Stimulated activated memory B cell treated with anti-CD40 and anti-IgM and Interleukin-4, amounts not matched to agents 10 μg/mL and 1 μg/mL and 100 μg/mL, for 72 hours (primary cell): ENCODE measurements at regions not wholly inside any gene's neighbourhood (a gene's known extent, or its start where the extent isn't known, plus 50 kb on each side); places are given as distances from the start of the nearest gene placed in this dataset.
"Not testable (repeated sequence)": the region's sequence is repeated elsewhere in the genome, so short reads cannot be mapped to it uniquely, and the experiment has no call there.

Experiments
- ATAC-seq: fragments of 150-1000 bp; cut with Tn5 transposase; 2 replicates; pipeline ENCODE4 v1.10.0; 2021
- H3K27ac Mint-ChIP-seq: one replicate; pipeline ENCODE4 v1.8.0; 2022; ENCODE audit warnings: mild to moderate bottlenecking, mixed read lengths
- H3K27me3 Mint-ChIP-seq: one replicate; pipeline ENCODE4 v1.8.0; 2022; ENCODE audit warnings: mixed read lengths
- H3K36me3 Mint-ChIP-seq: one replicate; pipeline ENCODE4 v1.8.0; 2022; ENCODE audit warnings: mixed read lengths
- H3K4me1 Mint-ChIP-seq: one replicate; pipeline ENCODE4 v1.8.0; 2022; ENCODE audit warnings: mixed read lengths
- H3K4me3 Mint-ChIP-seq: one replicate; pipeline ENCODE4 v1.8.0; 2022; ENCODE audit warnings: mild to moderate bottlenecking, moderate library complexity, mixed read lengths
- H3K9me3 Mint-ChIP-seq: one replicate; pipeline ENCODE4 v1.8.0; 2022; ENCODE audit warnings: mixed read lengths

DNA sequence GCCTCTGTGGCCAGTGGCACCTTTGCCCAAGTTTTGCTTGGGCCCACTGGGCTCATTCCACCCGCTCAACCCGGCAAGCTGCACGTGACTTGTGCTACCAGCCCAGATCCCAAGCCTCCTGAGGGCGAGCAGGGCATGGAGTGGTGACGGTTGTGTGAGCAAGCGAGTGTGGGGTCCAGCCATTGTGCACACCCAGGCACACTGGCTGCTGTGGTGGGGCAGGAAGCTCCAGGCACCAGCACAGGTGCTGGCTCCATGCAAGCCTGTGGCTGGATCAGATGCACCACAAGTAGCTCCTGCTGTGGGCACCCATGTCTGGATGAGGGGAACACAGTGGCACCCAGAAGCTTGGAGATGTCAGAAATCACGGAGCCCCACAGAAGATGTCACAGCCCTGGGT lies 557.0 kb upstream of the GNPDA2 start:
- Mint-ChIP-seq H3K4me1 (no peaks in the 10 kb centered on the region), H3K27ac (no peak overlapping the region), H3K27me3 (no peaks in the 10 kb centered on the region), H3K9me3 (peaks cover 7% of the 10 kb centered on the region), H3K4me3 (no peak overlapping the region), H3K36me3 (no peaks in the 10 kb centered on the region)
- no peak for ATAC-seq

DNA sequence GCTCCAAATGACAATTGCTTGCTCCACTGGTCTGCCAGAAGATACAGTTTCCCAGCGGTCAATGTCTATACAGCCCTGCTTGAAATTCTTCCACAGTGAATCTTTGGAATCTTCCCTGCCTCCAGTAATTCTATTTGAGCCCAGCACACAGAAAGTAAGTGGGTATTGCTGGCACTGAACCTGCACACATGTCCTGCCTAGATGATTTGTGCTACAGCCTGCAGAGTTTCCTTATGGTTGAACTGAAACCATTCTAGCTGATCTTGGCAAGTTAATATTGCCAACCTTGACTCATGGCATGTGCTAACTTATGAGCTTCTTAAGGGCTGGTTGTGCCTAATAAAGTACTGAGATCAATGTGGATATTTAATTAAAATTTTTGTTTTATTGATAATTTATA lies 553.8 kb upstream of the GNPDA2 start:
- H3K27me3 Mint-ChIP-seq, result no peaks in the 10 kb centered on the region
- H3K9me3 Mint-ChIP-seq, result no peaks in the 10 kb centered on the region
- H3K36me3 Mint-ChIP-seq, result no peaks in the 10 kb centered on the region
- no peaks in the 10 kb centered on the region for H3K4me1 Mint-ChIP-seq
- no peak overlapping the region for H3K27ac Mint-ChIP-seq
- no peak overlapping the region for H3K4me3 Mint-ChIP-seq
- no peak for ATAC-seq

GRCh38 chr4:45275862-45276261 lies 549.5 kb upstream of the GNPDA2 start:
- Mint-ChIP-seq H3K4me1 (no peaks in the 10 kb centered on the region), H3K27ac (no peak overlapping the region), H3K27me3 (no peaks in the 10 kb centered on the region), H3K9me3 (peaks cover 9% of the 10 kb centered on the region), H3K4me3 (no peak overlapping the region), H3K36me3 (no peaks in the 10 kb centered on the region)
- ATAC-seq, result no peak

DNA sequence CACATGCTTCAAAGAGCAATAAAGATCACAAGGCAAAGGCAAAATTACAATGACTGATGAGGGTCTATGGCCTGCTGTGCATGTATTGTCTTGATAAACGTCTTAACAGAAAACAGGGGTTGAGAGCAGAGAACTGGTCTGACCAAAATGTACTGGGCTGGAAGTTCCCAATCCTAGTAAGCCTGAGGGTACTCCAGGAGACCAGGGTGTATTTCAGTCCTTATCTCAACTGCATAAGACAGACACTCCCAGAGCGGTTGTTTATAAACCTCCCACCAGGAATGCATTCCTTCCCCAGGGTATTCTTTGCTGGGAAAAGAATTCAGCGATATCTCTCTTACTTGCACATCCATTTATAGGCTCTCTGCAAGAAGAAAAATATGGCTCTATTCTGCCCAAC lies 521.8 kb upstream of the GNPDA2 start:
- not testable (repeated sequence) for H3K27me3 Mint-ChIP-seq, H3K9me3 Mint-ChIP-seq, H3K4me1 Mint-ChIP-seq, H3K27ac Mint-ChIP-seq, H3K36me3 Mint-ChIP-seq, H3K4me3 Mint-ChIP-seq, ATAC-seq

DNA sequence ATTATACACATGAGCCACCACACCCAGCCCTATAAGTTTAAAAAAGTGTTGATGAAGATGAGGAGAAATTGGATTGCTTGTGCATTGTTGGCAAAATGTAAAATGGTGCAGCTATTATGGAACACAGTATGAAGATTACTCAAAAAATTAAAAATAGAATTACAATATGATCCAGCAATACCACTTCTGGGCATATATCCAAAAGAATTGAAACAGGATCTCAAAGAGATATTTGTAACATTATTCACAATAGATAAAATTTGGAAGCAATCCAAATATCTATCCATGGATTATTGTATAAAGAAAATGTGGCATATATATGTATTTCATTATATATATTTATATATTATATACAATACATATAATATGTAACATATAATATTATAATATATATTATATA lies 515.6 kb upstream of the GNPDA2 start:
- ATAC-seq, result no peak
- no peak overlapping the region for H3K4me3 Mint-ChIP-seq
- H3K9me3 Mint-ChIP-seq, result no peaks in the 10 kb centered on the region
- no peaks in the 10 kb centered on the region for H3K27me3 Mint-ChIP-seq
- no peak overlapping the region for H3K27ac Mint-ChIP-seq
- no peaks in the 10 kb centered on the region for H3K4me1 Mint-ChIP-seq
- H3K36me3 Mint-ChIP-seq, result no peaks in the 10 kb centered on the region

DNA sequence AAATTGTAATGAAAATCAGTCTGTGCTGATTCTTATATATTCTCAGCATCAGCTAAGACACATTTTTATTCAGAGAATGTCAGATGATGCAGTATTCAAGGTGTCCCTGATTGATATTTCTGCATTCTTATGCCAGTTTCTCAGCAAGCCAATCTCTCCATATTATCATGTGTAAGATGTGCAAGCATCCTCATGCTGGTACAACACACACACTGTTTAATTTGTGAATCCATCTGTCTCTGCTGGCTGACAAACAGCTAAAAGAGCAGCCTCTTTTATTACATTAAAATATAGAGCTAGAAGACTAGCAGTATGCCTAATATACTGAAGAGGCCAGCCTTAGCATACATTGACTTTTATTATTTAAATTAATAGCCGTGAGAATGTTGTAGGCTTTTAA lies 502.9 kb upstream of the GNPDA2 start:
- Mint-ChIP-seq H3K9me3 (peaks cover 8% of the 10 kb centered on the region), H3K36me3 (no peaks in the 10 kb centered on the region), H3K4me1 (no peaks in the 10 kb centered on the region), H3K27me3 (no peaks in the 10 kb centered on the region), H3K4me3 (no peak overlapping the region), H3K27ac (no peak overlapping the region)
- no peak for ATAC-seq

DNA sequence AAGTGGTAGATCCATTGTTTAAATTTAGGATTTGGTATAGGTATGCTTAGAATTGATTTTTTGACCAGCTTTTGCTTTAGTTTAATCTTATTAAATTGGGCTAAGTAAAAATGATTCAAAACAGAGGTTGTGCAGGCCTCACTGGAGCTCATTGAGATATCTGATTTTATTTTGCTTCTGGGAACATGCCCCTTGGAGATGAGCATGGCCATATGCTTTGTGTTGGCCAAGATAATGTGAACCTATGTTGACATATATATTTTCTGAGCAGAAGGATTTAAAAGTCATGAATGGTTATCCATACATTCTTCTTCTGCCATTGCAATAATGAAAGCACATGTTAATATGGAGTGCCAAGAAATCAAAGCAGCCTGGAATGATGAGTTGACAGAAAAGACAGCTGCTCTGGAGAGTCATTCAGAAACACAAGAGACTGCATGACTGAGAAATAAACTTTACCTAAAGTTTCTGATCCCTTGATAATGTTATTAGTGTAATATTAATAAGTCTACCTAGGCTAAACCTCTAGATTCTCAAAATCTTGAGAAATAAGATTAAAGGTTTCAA lies 489.7 kb upstream of the GNPDA2 start:
- Mint-ChIP-seq H3K9me3 (peaks cover 3% of the 10 kb centered on the region), H3K27me3 (no peaks in the 10 kb centered on the region), H3K27ac (no peak overlapping the region), H3K36me3 (no peaks in the 10 kb centered on the region), H3K4me3 (no peak overlapping the region), H3K4me1 (no peaks in the 10 kb centered on the region)
- ATAC-seq, result no peak

- H3K4me3 Mint-ChIP-seq, ATAC-seq, H3K4me1 Mint-ChIP-seq, H3K27ac Mint-ChIP-seq, H3K27me3 Mint-ChIP-seq, H3K36me3 Mint-ChIP-seq: not testable (repeated sequence)
- H3K9me3 Mint-ChIP-seq, result peaks cover 12% of the 10 kb centered on the region
Measured at GRCh38 chr4:45208476-45208875, 482.1 kb upstream of the GNPDA2 start.

- ATAC-seq, H3K9me3 Mint-ChIP-seq, H3K4me1 Mint-ChIP-seq, H3K4me3 Mint-ChIP-seq, H3K27me3 Mint-ChIP-seq, H3K36me3 Mint-ChIP-seq, H3K27ac Mint-ChIP-seq: not testable (repeated sequence)
Measured at GRCh38 chr4:45207864-45208331, 481.5 kb upstream of the GNPDA2 start.

GRCh38 chr4:45207241-45207863 lies 481.0 kb upstream of the GNPDA2 start:
- not testable (repeated sequence) for H3K9me3 Mint-ChIP-seq, H3K4me1 Mint-ChIP-seq, ATAC-seq, H3K27me3 Mint-ChIP-seq, H3K27ac Mint-ChIP-seq, H3K4me3 Mint-ChIP-seq, H3K36me3 Mint-ChIP-seq

DNA sequence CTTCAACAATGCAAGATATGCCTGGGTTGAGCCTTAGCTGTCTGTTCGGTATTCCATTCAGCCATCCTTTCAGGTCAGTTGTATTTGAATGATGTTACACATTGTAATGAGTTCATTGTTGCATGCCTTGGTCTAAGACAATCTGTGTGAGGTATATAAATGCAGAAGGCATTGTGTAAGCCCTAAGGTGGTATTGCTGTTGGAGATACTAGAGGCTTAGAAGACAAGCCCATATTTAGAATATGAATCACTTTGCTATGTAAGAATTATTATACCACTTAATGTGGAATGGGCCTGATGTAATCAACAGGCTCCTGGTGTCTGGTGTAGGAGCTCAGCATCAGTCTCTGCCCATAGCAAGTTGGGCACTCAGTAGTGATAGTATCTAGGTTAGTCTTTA lies 473.4 kb upstream of the GNPDA2 start:
- Mint-ChIP-seq H3K9me3 (peaks cover 6% of the 10 kb centered on the region), H3K4me3 (no peak overlapping the region), H3K4me1 (no peaks in the 10 kb centered on the region), H3K27ac (no peak overlapping the region), H3K27me3 (no peaks in the 10 kb centered on the region), H3K36me3 (no peaks in the 10 kb centered on the region)
- ATAC-seq, result no peak

GRCh38 chr4:45188501-45188900 lies 462.1 kb upstream of the GNPDA2 start:
- Mint-ChIP-seq H3K4me3 (no peak overlapping the region), H3K27me3 (no peaks in the 10 kb centered on the region), H3K36me3 (no peaks in the 10 kb centered on the region), H3K9me3 (peaks cover 5% of the 10 kb centered on the region), H3K4me1 (no peaks in the 10 kb centered on the region), H3K27ac (no peak overlapping the region)
- ATAC-seq, result no peak

GRCh38 chr4:45186249-45186648 lies 459.9 kb upstream of the GNPDA2 start:
- no peaks in the 10 kb centered on the region for H3K36me3 Mint-ChIP-seq
- ATAC-seq, result no peak
- no peak overlapping the region for H3K4me3 Mint-ChIP-seq
- no peaks in the 10 kb centered on the region for H3K4me1 Mint-ChIP-seq
- no peak overlapping the region for H3K27ac Mint-ChIP-seq
- peaks cover 3% of the 10 kb centered on the region for H3K9me3 Mint-ChIP-seq
- no peaks in the 10 kb centered on the region for H3K27me3 Mint-ChIP-seq

DNA sequence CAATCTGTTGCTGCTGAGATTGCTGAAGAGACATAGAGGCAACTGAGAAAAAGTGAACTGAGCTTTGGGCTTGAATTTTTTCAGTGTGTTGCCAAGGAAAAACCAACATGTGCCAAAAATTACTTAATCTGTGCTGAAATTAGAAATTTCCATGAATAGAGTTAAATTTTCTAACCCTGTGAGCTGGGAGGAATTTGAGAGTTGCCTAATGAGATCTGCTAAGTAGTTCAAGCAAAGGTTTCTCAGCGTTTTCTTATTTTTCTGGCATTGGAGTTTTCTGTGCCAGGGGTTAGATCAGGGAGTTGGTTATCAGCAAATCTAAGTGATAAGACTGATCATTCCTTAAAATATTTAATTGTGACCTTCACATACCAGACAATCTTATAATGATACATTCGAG lies 457.5 kb upstream of the GNPDA2 start:
- Mint-ChIP-seq H3K4me3 (no peak overlapping the region), H3K36me3 (no peaks in the 10 kb centered on the region), H3K27ac (no peak overlapping the region), H3K27me3 (no peaks in the 10 kb centered on the region), H3K9me3 (peaks cover 3% of the 10 kb centered on the region), H3K4me1 (no peaks in the 10 kb centered on the region)
- no peak for ATAC-seq

GRCh38 chr4:45172636-45173035 lies 446.3 kb upstream of the GNPDA2 start:
- Mint-ChIP-seq H3K36me3 (no peaks in the 10 kb centered on the region), H3K9me3 (no peaks in the 10 kb centered on the region), H3K27me3 (no peaks in the 10 kb centered on the region), H3K27ac (no peak overlapping the region), H3K4me3 (no peak overlapping the region), H3K4me1 (no peaks in the 10 kb centered on the region)
- no peak for ATAC-seq

DNA sequence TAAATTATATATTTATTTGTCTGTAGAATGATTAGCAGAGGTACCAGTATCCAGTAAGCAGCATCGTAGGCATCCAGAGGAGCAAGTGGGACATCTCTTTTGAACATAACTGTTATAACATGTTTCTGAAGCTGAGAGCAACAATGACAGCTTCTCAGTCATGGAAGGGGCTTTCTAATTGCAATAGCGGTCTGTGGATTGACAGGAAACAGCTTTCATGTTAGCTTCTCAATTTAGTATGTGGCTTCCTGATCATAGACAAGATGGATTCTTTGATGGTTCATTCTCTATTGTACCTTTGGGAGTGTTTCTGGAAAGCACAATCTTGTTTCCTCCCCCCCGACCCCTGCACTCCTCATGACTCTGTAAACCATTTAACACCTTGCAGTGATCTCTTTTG lies 434.6 kb upstream of the GNPDA2 start:
- no peaks in the 10 kb centered on the region for H3K36me3 Mint-ChIP-seq

More for the DNA sequence above, 434.6 kb upstream of the GNPDA2 start:
- Mint-ChIP-seq H3K27me3 (no peaks in the 10 kb centered on the region), H3K27ac (no peak overlapping the region), H3K4me1 (no peaks in the 10 kb centered on the region), H3K9me3 (peaks cover 3% of the 10 kb centered on the region), H3K4me3 (no peak overlapping the region)
- no peak for ATAC-seq
